GM12865 (cell line): ENCODE measurements at regions not wholly inside any gene's neighbourhood (a gene's known extent, or its start where the extent isn't known, plus 50 kb on each side); places are given as distances from the start of the nearest gene placed in this dataset.

Experiments
- DNase-seq: peaks from one replicate; pipeline ENCODE4 v3.0.0; 2010; ENCODE audit warnings: low read depth
- H3K4me3 ChIP-seq: 2 replicates; pipeline ENCODE4 v1.5.1; 2011; ENCODE audit warnings: mild to moderate bottlenecking, low read depth, low read length, control low read depth
- TF ChIP-seq, protein P1 (sequence below): IDR thresholded peaks from 2 replicates; pipeline ENCODE4 v1.5.1; 2011; ENCODE audit warnings: low read length, control low read depth, low read depth, inconsistent platforms; ENCODE audit not compliant: insufficient read depth; ENCODE audit errors: missing control alignments

- H3K4me3 ChIP-seq, result no peak overlapping the region
- DNase-seq, result no peak
- TF ChIP-seq, protein P1, sequence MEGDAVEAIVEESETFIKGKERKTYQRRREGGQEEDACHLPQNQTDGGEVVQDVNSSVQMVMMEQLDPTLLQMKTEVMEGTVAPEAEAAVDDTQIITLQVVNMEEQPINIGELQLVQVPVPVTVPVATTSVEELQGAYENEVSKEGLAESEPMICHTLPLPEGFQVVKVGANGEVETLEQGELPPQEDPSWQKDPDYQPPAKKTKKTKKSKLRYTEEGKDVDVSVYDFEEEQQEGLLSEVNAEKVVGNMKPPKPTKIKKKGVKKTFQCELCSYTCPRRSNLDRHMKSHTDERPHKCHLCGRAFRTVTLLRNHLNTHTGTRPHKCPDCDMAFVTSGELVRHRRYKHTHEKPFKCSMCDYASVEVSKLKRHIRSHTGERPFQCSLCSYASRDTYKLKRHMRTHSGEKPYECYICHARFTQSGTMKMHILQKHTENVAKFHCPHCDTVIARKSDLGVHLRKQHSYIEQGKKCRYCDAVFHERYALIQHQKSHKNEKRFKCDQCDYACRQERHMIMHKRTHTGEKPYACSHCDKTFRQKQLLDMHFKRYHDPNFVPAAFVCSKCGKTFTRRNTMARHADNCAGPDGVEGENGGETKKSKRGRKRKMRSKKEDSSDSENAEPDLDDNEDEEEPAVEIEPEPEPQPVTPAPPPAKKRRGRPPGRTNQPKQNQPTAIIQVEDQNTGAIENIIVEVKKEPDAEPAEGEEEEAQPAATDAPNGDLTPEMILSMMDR, result no peak
These were observed 210.1 kb downstream of the CDH9 start for GRCh38 chr5:26828294-26828693.

- no peak overlapping the region for H3K4me3 ChIP-seq
- DNase-seq, result no peak
- TF ChIP-seq, protein P1, result no peak
These were observed 225.2 kb downstream of the CDH9 start for GRCh38 chr5:26813235-26813634.

GRCh38 chr5:26812714-26813113 is 225.7 kb downstream of the CDH9 start:
- no peak overlapping the region for H3K4me3 ChIP-seq
- DNase-seq, result no peak
- TF ChIP-seq, protein P1, result no peak

- no peak overlapping the region for H3K4me3 ChIP-seq
- DNase-seq, result no peak
- TF ChIP-seq, protein P1, result no peak
These were observed 230.9 kb downstream of the CDH9 start for GRCh38 chr5:26807231-26808199.

DNA sequence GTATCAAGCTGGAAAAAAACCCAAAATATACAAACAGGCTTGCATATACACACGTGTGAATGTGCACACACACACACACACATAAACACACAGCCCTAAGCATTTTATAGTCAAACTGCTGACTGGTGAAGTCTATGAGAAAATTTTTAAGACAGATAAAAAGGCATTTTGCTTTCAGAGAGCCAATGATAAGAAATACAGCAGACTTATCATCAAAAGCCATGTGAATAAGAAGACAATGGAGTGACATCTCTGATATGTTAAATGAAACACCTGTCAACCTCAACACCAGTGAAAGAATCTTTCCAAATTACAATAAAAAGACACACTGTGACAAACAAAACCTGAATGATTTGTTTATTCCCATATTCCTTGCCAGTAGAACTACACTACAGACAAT is 233.3 kb downstream of the CDH9 start:
- TF ChIP-seq, protein P1, result no peak
- no peak for DNase-seq
- H3K4me3 ChIP-seq, result no peak overlapping the region

DNA sequence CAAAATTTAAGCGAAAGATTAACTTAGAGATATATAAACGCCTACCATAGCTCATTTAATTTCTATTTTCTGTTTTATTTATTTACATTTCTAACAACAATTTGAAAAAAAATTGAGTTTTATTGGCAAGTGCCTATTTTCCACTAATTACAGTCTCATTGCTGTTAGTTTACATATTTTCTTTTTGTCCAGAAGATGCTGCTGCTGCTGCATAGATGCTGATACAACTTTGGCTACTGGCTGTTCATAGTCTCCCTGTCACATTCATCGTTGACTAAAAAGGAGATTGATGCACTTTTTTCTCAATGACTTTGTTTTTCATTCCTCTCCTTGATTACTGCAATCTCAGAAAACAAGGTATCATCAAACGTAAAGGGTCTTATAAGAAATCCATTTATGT is 235.4 kb downstream of the CDH9 start:
- DNase-seq, result no peak
- no peak overlapping the region for H3K4me3 ChIP-seq
- TF ChIP-seq, protein P1, result no peak
